ENCODE measurements at regions not wholly inside any gene's neighbourhood (a gene's known extent, or its start where the extent isn't known, plus 50 kb on each side); places are given as distances from the start of the nearest gene placed in this dataset.

- no peak for TF ChIP-seq E2F5 (CRISPR knock-in tag; IDR thresholded peaks at IDR 0.05)
These were observed 209.3 kb downstream of the DLL1 start (continued) for GRCh38 chr6:170081556-170081955.

GRCh38 chr6:170080828-170081371, 210.0 kb downstream of the DLL1 start:
- no peak for TF ChIP-seq NFYB (CRISPR knock-in tag; conservative IDR thresholded peaks at IDR 0.05; ENCODE audit: low read depth)
- no peak for TF ChIP-seq ZNF425 (CRISPR knock-in tag; conservative IDR thresholded peaks at IDR 0.05)
- no peak for TF ChIP-seq TEAD1 (CRISPR knock-in tag; IDR thresholded peaks at IDR 0.05)
- TF ChIP-seq RORB (CRISPR knock-in tag; IDR thresholded peaks at IDR 0.05), result no peak
- TF ChIP-seq KAT7 (CRISPR knock-in tag; IDR thresholded peaks at IDR 0.05; ENCODE audit: borderline replicate concordance), result no peak
- TF ChIP-seq ZNF263 (CRISPR knock-in tag; IDR thresholded peaks at IDR 0.05; ENCODE audit: low read depth), result peak; percentile 85; the same call in 1 of the 2 replicates
- ATAC-seq, result no peak
- Mint-ChIP-seq H3K36me3 (peaks cover 9% of the 10 kb centered on the region), H3K27me3 (ENCODE audit: low read depth) (no peaks in the 10 kb centered on the region; the same call in 1 of the 2 replicates), H3K4me1 (no peaks in the 10 kb centered on the region), H3K9me3 (peaks cover 17% of the 10 kb centered on the region), H3K27ac (no peak overlapping the region), H3K4me3 (no peak overlapping the region)
- no peak for DNase-seq (ENCODE audit: low spot score)
- ChIA-PET POLR2A (no interaction called here), CTCF (no interaction called here)

- no peak for ATAC-seq
- ChIA-PET CTCF (no interaction called here), POLR2A (no interaction called here)
- H3K9me3 Mint-ChIP-seq, result peaks cover 17% of the 10 kb centered on the region
- no peaks in the 10 kb centered on the region; the same call in 1 of the 2 replicates for H3K27me3 Mint-ChIP-seq (ENCODE audit: low read depth)
- no peak overlapping the region for H3K4me3 Mint-ChIP-seq
- H3K4me1 Mint-ChIP-seq, result no peaks in the 10 kb centered on the region
- H3K36me3 Mint-ChIP-seq, result peaks cover 9% of the 10 kb centered on the region
- no peak for TF ChIP-seq E2F4 (CRISPR knock-in tag; IDR thresholded peaks at IDR 0.05; ENCODE audit: borderline replicate concordance, low read depth)
- no peak for TF ChIP-seq SOX15 (CRISPR knock-in tag; IDR thresholded peaks at IDR 0.05)
- TF ChIP-seq ZNF671 (CRISPR knock-in tag; IDR thresholded peaks at IDR 0.05), result no peak
- TF ChIP-seq ZNF317 (CRISPR knock-in tag; IDR thresholded peaks at IDR 0.05; ENCODE audit: borderline replicate concordance, low read depth), result no peak
- no peak for TF ChIP-seq ATF3 (CRISPR knock-in tag; conservative IDR thresholded peaks at IDR 0.05)
- no peak for TF ChIP-seq RORB (CRISPR knock-in tag; IDR thresholded peaks at IDR 0.05)
- TF ChIP-seq NFYB (CRISPR knock-in tag; conservative IDR thresholded peaks at IDR 0.05; ENCODE audit: low read depth), result no peak
- no peak for TF ChIP-seq TCF7 (CRISPR knock-in tag; IDR thresholded peaks at IDR 0.05; ENCODE audit: low read depth)
- TF ChIP-seq AR (CRISPR knock-in tag; IDR thresholded peaks at IDR 0.05), result no peak
- no peak for TF ChIP-seq CREM (CRISPR knock-in tag; IDR thresholded peaks at IDR 0.05)
- TF ChIP-seq PREB (CRISPR knock-in tag; IDR thresholded peaks at IDR 0.05; ENCODE audit: borderline replicate concordance), result no peak
- TF ChIP-seq ZNF396 (CRISPR knock-in tag; IDR thresholded peaks at IDR 0.05; ENCODE audit: borderline replicate concordance), result no peak
- TF ChIP-seq ARID4B (CRISPR knock-in tag; IDR thresholded peaks at IDR 0.05; ENCODE audit: borderline replicate concordance), result no peak
- DNase-seq (ENCODE audit: low spot score), result no peak
- H3K27ac Mint-ChIP-seq, result no peak overlapping the region
These were observed 210.6 kb downstream of the DLL1 start for GRCh38 chr6:170080169-170080827.

All from WTC11 (cell line).